T-cell (primary cell): ENCODE measurements at regions not wholly inside any gene's neighbourhood (a gene's known extent, or its start where the extent isn't known, plus 50 kb on each side); places are given as distances from the start of the nearest gene placed in this dataset.
"Not testable (repeated sequence)": the region's sequence is repeated elsewhere in the genome, so short reads cannot be mapped to it uniquely, and the experiment has no call there.

ENCODE experiments used
- ATAC-seq, 4 experiments: fragments of 200-7000 bp in 3 of 4; fragments of 150-1000 bp in 1 of 4; cut with Tn5 transposase; replicated peaks in 1 of 4; 1 replicate in 3 of 4; 2 replicates in 1 of 4; pipeline ENCODE4 v1.10.0; 2021; ENCODE audit warnings: moderate library complexity in 3 of 4, mild to moderate bottlenecking in 2 of 4, moderate number of reproducible peaks in 1 of 4
- CTCF ChIA-PET, 2 donors: fragments of 300-600 bp; sonication (Branson Sonifier 250); formaldehyde crosslinking; loops; one replicate each; lab custom pipeline; 2022; ENCODE audit warnings: antibody characterized with exemption in 2 of 2; lab: Charles Lee
- POLR2A ChIA-PET, 2 donors: fragments of 300-600 bp; sonication (Branson Sonifier 250); formaldehyde crosslinking; loops; one replicate each; lab custom pipeline; 2022; ENCODE audit warnings: antibody characterized with exemption in 2 of 2; lab: Charles Lee
- DNase-seq, 35 experiments: peaks; one replicate each; pipeline versions ENCODE4 v3.0.0 to v3.0.0-alpha.2; 2013 to 2023
- H3K27ac ChIP-seq: one replicate; pipeline ENCODE4 v1.5.1; 2013; ENCODE audit warnings: low read length
- H3K27me3 ChIP-seq, 2 experiments: replicated peaks in 1 of 2; 1 replicate in 1 of 2; 2 replicates in 1 of 2; pipeline versions ENCODE4 v1.6.1 to v1.7.0; 2013; ENCODE audit warnings: low read length in 1 of 2, mixed read lengths in 1 of 2; ENCODE audit not compliant: control insufficient read depth in 2 of 2, insufficient read depth in 2 of 2; ENCODE audit errors: extremely low read depth in 1 of 2
- H3K36me3 ChIP-seq, 2 donors: 1 replicate in 1 of 2; 2 replicates in 1 of 2; pipeline versions ENCODE4 v1.6.1 to v1.7.0; 2013; ENCODE audit warnings: low read length in 1 of 2; ENCODE audit not compliant: control insufficient read depth in 2 of 2, insufficient read depth in 1 of 2; ENCODE audit errors: extremely low read depth in 1 of 2
- H3K4me1 ChIP-seq, 2 experiments: 1 replicate in 1 of 2; 2 replicates in 1 of 2; pipeline versions ENCODE4 v1.6.1 to v1.7.0; 2013; ENCODE audit warnings: low read length in 2 of 2, mixed read lengths in 1 of 2; ENCODE audit not compliant: insufficient read depth in 2 of 2, control insufficient read depth in 1 of 2; ENCODE audit errors: extremely low read depth in 1 of 2
- H3K4me3 ChIP-seq, 2 donors: 1 replicate in 1 of 2; 2 replicates in 1 of 2; pipeline versions ENCODE4 v1.5.1 to v1.7.0; 2013; ENCODE audit warnings: mild to moderate bottlenecking in 2 of 2, low read length in 1 of 2, moderate library complexity in 1 of 2; ENCODE audit not compliant: control insufficient read depth in 1 of 2; ENCODE audit errors: extremely low read depth in 1 of 2
- H3K9me3 ChIP-seq: 2 replicates; pipeline ENCODE4 v1.7.0; 2013
- H3K27ac Mint-ChIP-seq, 2 donors: one replicate each; pipeline ENCODE4 v1.8.0; 2020 to 2021; ENCODE audit warnings: mild to moderate bottlenecking in 2 of 2, mixed read lengths in 2 of 2
- H3K27me3 Mint-ChIP-seq, 2 donors: one replicate each; pipeline ENCODE4 v1.8.0; 2021 to 2022; ENCODE audit warnings: mixed read lengths in 2 of 2
- H3K36me3 Mint-ChIP-seq: one replicate; pipeline ENCODE4 v1.8.0; 2021; ENCODE audit warnings: mixed read lengths
- H3K4me1 Mint-ChIP-seq, 3 donors: one replicate each; pipeline ENCODE4 v1.8.0; 2020 to 2022; ENCODE audit warnings: mixed read lengths in 3 of 3, mild to moderate bottlenecking in 1 of 3
- H3K4me3 Mint-ChIP-seq, 3 donors: one replicate each; pipeline ENCODE4 v1.8.0; 2020 to 2022; ENCODE audit warnings: mild to moderate bottlenecking in 3 of 3, mixed read lengths in 3 of 3, moderate library complexity in 3 of 3
- H3K9me3 Mint-ChIP-seq, 3 donors: one replicate each; pipeline ENCODE4 v1.8.0; 2020 to 2022; ENCODE audit warnings: mixed read lengths in 3 of 3
- WGBS: methylation state at CpG from one replicate; pipeline ENCODE4 v1.1.5; 2013; ENCODE audit warnings: missing lambda C conversion rate; ENCODE audit not compliant: insufficient coverage; 5-methylcytosine and 5-hydroxymethylcytosine counted together

DNA sequence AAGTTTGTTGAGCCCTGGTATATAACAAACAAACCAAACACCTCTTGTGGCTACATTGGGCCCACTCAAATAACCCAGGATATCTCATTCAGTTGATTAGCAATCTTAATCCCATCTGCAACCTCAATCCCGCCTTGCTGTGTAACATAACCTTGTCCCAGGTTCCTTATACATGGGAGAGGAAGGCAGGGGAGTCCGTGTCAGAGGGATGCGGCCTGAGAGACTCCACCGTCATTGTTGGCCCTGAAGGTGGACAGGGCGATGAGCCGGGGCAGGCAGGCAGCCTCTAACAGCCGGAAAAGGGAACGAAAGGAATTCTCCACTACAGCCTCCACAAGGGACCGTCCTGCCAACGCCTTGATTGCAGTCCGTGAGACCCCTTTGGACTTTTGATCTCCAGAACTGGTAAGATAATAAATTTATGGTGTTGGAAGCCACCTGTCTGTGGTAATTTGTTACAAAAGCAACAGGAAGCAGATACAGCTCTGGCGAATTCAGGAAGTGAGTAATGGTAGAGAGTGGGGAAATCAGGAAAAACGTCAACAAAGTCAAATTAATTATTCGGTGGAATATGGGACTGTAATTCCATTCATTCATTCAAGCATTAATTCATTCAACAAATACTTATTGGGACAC, 124.5 kb upstream of the SALL4 start:
- no peak overlapping the region for H3K4me3 Mint-ChIP-seq

DNA sequence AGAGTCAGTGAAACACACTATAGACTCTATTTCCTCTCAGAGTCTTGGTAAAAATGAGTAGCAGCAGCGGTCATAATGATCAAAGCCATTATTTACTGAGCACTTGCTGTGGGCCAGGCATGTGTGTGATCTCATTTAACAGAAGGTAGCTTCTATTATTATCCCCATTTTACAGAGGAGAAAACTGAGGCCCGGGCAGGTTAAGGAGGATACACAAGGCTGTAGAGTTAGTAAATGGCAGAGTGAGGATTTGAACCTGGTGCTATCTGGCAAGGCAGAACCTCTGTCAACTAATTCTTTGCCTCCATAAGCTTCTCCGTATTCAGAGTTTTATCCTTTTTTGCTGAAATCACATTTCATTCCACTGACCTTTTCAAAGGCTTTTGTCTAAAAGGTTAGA, 122.2 kb upstream of the SALL4 start:
- DNase-seq (no peak), ATAC-seq (no peak)
- ChIA-PET POLR2A (no interaction called here), CTCF (no interaction called here)
- no peaks in the 10 kb centered on the region for H3K9me3 ChIP-seq
- no peaks in the 10 kb centered on the region for H3K36me3 ChIP-seq
- peaks cover 0 to 3% of the 10 kb centered on the region in 2 experiments for H3K27me3 ChIP-seq
- H3K27ac ChIP-seq, result no peak overlapping the region
- no peak overlapping the region for H3K4me3 ChIP-seq
- Mint-ChIP-seq H3K27me3 (peaks cover 4 to 10% of the 10 kb centered on the region in 2 donors), H3K27ac (no peak overlapping the region), H3K36me3 (no peaks in the 10 kb centered on the region), H3K4me1 (no peaks in the 10 kb centered on the region), H3K9me3 (no peaks in the 10 kb centered on the region), H3K4me3 (no peak overlapping the region)
- WGBS, result no CpG with 5 or more reads among the region's 3 CpGs
- H3K4me1 ChIP-seq, result peaks cover 0 to 3% of the 10 kb centered on the region in 2 experiments

More for the DNA sequence above, 124.5 kb upstream of the SALL4 start:
- no peak overlapping the region for H3K27ac ChIP-seq
- H3K4me3 ChIP-seq, result no peak overlapping the region
- DNase-seq (no peak), ATAC-seq (no peak)
- H3K27me3 ChIP-seq, result peaks cover 0 to 3% of the 10 kb centered on the region in 2 experiments
- POLR2A ChIA-PET, result no interaction called here
- no peaks in the 10 kb centered on the region for H3K36me3 ChIP-seq
- Mint-ChIP-seq H3K4me1 (no peaks in the 10 kb centered on the region), H3K27ac (no peak overlapping the region), H3K27me3 (peaks cover 4 to 10% of the 10 kb centered on the region in 2 donors), H3K36me3 (no peaks in the 10 kb centered on the region), H3K9me3 (no peaks in the 10 kb centered on the region)
- WGBS, result 73% methylated on average over 4 of the region's 14 CpGs
- CTCF ChIA-PET, result no interaction called here
- no peaks in the 10 kb centered on the region for H3K9me3 ChIP-seq
- H3K4me1 ChIP-seq, result no peaks in the 10 kb centered on the region

DNA sequence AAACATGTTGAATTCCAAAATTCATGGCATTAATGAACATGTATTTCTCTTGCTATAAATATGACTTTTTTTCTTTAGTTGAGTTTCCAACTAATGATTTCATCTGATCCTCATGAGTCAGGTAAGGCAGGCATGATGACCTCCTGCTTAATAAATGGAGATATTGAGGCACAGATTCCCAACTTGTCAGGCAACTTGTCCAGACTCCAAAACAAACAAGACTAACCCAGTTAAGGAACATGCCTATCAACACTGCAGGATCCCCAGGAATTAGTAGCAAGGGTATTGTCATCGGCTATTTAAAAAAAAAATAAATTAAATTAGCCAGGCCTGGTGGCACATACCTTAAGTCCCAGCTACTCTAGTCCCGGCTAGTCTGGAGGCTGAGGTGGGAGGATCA, 121.3 kb upstream of the SALL4 start:
- ChIA-PET POLR2A (no interaction called here), CTCF (no interaction called here)
- Mint-ChIP-seq H3K27me3 (peaks cover 4 to 10% of the 10 kb centered on the region in 2 donors), H3K4me1 (no peaks in the 10 kb centered on the region), H3K9me3 (no peaks in the 10 kb centered on the region), H3K4me3 (no peak overlapping the region), H3K27ac (no peak overlapping the region), H3K36me3 (no peaks in the 10 kb centered on the region)
- H3K9me3 ChIP-seq, result no peaks in the 10 kb centered on the region
- H3K27ac ChIP-seq, result no peak overlapping the region
- DNase-seq (no peak), ATAC-seq (no peak)
- no peaks in the 10 kb centered on the region for H3K36me3 ChIP-seq
- no CpG with 5 or more reads among the region's 2 CpGs for WGBS
- peaks cover 0 to 3% of the 10 kb centered on the region in 2 experiments for H3K4me1 ChIP-seq
- H3K27me3 ChIP-seq, result peaks cover 0 to 3% of the 10 kb centered on the region in 2 experiments
- H3K4me3 ChIP-seq, result no peak overlapping the region

DNA sequence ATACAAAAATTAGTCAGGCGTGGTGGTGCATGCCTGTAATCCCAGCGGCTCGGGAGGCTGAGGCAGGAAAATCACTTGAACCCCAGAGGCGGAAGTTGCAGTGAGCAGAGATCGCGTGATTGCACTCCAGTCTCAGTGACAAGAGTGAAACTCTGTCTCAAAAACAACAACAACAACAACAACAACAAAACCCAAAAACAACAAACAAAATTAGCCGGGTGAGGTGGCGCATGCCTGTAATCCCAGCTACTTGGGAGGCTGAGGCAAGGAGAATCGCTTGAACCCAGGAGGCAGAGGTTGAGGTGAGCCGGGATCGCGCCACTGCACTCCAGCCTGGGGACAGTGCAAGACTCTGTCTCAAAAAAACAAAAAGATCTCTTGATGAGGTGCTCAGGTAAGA, 120.5 kb upstream of the SALL4 start:
- WGBS, result 94% methylated on average over 11 of the region's 12 CpGs
- H3K36me3 ChIP-seq, H3K9me3 Mint-ChIP-seq, H3K36me3 Mint-ChIP-seq, H3K27ac ChIP-seq, CTCF ChIA-PET, ATAC-seq, H3K4me3 ChIP-seq, DNase-seq, H3K9me3 ChIP-seq, H3K27me3 Mint-ChIP-seq, H3K27me3 ChIP-seq, H3K4me3 Mint-ChIP-seq, H3K27ac Mint-ChIP-seq, H3K4me1 ChIP-seq, POLR2A ChIA-PET, H3K4me1 Mint-ChIP-seq: not testable (repeated sequence)

DNA sequence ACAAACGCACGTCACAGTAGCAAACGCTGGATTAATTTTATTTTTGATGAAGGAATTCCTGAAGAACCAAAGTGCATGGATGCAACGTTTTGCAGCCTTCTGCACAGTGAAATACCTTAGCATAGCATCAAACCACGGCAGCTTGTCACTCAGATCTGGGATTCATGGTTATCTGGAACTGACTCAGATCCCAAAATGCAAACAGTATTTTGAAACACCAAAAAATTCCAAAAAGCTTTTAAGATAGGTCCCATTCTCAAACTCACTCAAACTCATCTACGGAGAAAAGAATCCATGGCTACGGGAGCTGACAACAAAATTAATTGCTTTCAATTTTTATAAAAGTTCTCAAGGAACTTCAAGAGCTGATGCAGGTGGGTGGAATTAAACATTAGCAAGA, 116.2 kb upstream of the SALL4 start:
- POLR2A ChIA-PET, result no interaction called here
- ATAC-seq (no peak), DNase-seq (no peak)
- H3K36me3 Mint-ChIP-seq, result no peaks in the 10 kb centered on the region
- no peaks in the 10 kb centered on the region for H3K9me3 ChIP-seq
- WGBS, result 46% methylated on average over 2 of the region's 7 CpGs
- no peaks in the 10 kb centered on the region for H3K27me3 ChIP-seq
- H3K27me3 Mint-ChIP-seq, result peaks cover 1 to 4% of the 10 kb centered on the region in 2 donors
- no peak overlapping the region for H3K4me3 Mint-ChIP-seq
- no peak overlapping the region for H3K27ac Mint-ChIP-seq
- no peaks in the 10 kb centered on the region for H3K9me3 Mint-ChIP-seq
- peaks cover 0 to 3% of the 10 kb centered on the region in 2 experiments for H3K4me1 ChIP-seq
- no peaks in the 10 kb centered on the region for H3K4me1 Mint-ChIP-seq
- H3K27ac ChIP-seq, result no peak overlapping the region
- CTCF ChIA-PET, result no interaction called here
- H3K36me3 ChIP-seq, result no peaks in the 10 kb centered on the region
- H3K4me3 ChIP-seq, result no peak overlapping the region

DNA sequence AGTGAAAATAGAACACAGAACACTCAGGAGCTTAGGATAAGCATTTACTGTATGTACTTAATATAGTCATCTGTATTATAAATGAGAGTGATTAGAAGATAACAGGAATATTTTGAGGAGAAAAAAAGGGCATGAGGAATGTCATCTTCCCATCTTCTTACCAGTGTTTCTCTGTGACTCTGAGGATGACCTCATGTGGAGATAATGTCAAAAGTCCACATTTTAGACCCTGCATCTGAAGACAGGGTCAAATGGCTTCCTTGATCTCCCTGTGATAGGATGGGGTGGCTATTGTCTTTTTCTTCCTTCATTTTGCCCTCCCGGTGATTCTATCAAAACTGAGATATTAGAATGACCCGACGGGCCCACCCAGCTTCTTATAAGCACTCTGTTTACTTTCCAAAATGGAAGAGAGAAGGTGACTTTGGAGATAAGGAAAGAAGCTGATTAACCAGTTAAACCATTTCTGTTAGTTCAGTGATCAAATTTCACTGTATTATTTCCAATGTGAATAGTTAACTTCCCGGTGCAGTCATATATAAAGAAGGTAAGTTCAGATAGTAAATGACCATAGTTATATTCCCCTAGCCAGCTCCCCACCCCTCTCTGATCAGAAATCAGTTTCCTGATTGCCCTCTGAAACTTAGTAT, 115.7 kb upstream of the SALL4 start:
- CTCF ChIA-PET, result no interaction called here
- Mint-ChIP-seq H3K4me1 (no peaks in the 10 kb centered on the region), H3K4me3 (no peak overlapping the region), H3K9me3 (no peaks in the 10 kb centered on the region), H3K27ac (no peak overlapping the region), H3K27me3 (peaks cover 2 to 5% of the 10 kb centered on the region in 2 donors), H3K36me3 (no peaks in the 10 kb centered on the region)
- no peaks in the 10 kb centered on the region for H3K36me3 ChIP-seq
- ATAC-seq (no peak), DNase-seq (no peak)
- WGBS, result no CpG with 5 or more reads among the region's 4 CpGs
- POLR2A ChIA-PET, result no interaction called here
- no peaks in the 10 kb centered on the region for H3K27me3 ChIP-seq
- no peaks in the 10 kb centered on the region for H3K9me3 ChIP-seq
- H3K27ac ChIP-seq, result no peak overlapping the region
- H3K4me1 ChIP-seq, result peaks cover 0 to 3% of the 10 kb centered on the region in 2 experiments
- H3K4me3 ChIP-seq, result no peak overlapping the region
